T-cell (primary cell): ENCODE measurements at regions not wholly inside any gene's neighbourhood (a gene's known extent, or its start where the extent isn't known, plus 50 kb on each side); places are given as distances from the start of the nearest gene placed in this dataset.

Experiments used
- ATAC-seq, 4 experiments: fragments of 200-7000 bp in 3 of 4; fragments of 150-1000 bp in 1 of 4; cut with Tn5 transposase; replicated peaks in 1 of 4; 1 replicate in 3 of 4; 2 replicates in 1 of 4; pipeline ENCODE4 v1.10.0; 2021; ENCODE audit warnings: moderate library complexity in 3 of 4, mild to moderate bottlenecking in 2 of 4, moderate number of reproducible peaks in 1 of 4
- CTCF ChIA-PET, 2 donors: fragments of 300-600 bp; sonication (Branson Sonifier 250); formaldehyde crosslinking; loops; one replicate each; lab custom pipeline; 2022; ENCODE audit warnings: antibody characterized with exemption in 2 of 2; lab: Charles Lee
- POLR2A ChIA-PET, 2 donors: fragments of 300-600 bp; sonication (Branson Sonifier 250); formaldehyde crosslinking; loops; one replicate each; lab custom pipeline; 2022; ENCODE audit warnings: antibody characterized with exemption in 2 of 2; lab: Charles Lee
- DNase-seq, 35 experiments: peaks; one replicate each; pipeline versions ENCODE4 v3.0.0 to v3.0.0-alpha.2; 2013 to 2023
- H3K27ac ChIP-seq: one replicate; pipeline ENCODE4 v1.5.1; 2013; ENCODE audit warnings: low read length
- H3K27me3 ChIP-seq, 2 experiments: replicated peaks in 1 of 2; 1 replicate in 1 of 2; 2 replicates in 1 of 2; pipeline versions ENCODE4 v1.6.1 to v1.7.0; 2013; ENCODE audit warnings: low read length in 1 of 2, mixed read lengths in 1 of 2; ENCODE audit not compliant: control insufficient read depth in 2 of 2, insufficient read depth in 2 of 2; ENCODE audit errors: extremely low read depth in 1 of 2
- H3K36me3 ChIP-seq, 2 donors: 1 replicate in 1 of 2; 2 replicates in 1 of 2; pipeline versions ENCODE4 v1.6.1 to v1.7.0; 2013; ENCODE audit warnings: low read length in 1 of 2; ENCODE audit not compliant: control insufficient read depth in 2 of 2, insufficient read depth in 1 of 2; ENCODE audit errors: extremely low read depth in 1 of 2
- H3K4me1 ChIP-seq, 2 experiments: 1 replicate in 1 of 2; 2 replicates in 1 of 2; pipeline versions ENCODE4 v1.6.1 to v1.7.0; 2013; ENCODE audit warnings: low read length in 2 of 2, mixed read lengths in 1 of 2; ENCODE audit not compliant: insufficient read depth in 2 of 2, control insufficient read depth in 1 of 2; ENCODE audit errors: extremely low read depth in 1 of 2
- H3K4me3 ChIP-seq, 2 donors: 1 replicate in 1 of 2; 2 replicates in 1 of 2; pipeline versions ENCODE4 v1.5.1 to v1.7.0; 2013; ENCODE audit warnings: mild to moderate bottlenecking in 2 of 2, low read length in 1 of 2, moderate library complexity in 1 of 2; ENCODE audit not compliant: control insufficient read depth in 1 of 2; ENCODE audit errors: extremely low read depth in 1 of 2
- H3K9me3 ChIP-seq: 2 replicates; pipeline ENCODE4 v1.7.0; 2013
- H3K27ac Mint-ChIP-seq, 2 donors: one replicate each; pipeline ENCODE4 v1.8.0; 2020 to 2021; ENCODE audit warnings: mild to moderate bottlenecking in 2 of 2, mixed read lengths in 2 of 2
- H3K27me3 Mint-ChIP-seq, 2 donors: one replicate each; pipeline ENCODE4 v1.8.0; 2021 to 2022; ENCODE audit warnings: mixed read lengths in 2 of 2
- H3K36me3 Mint-ChIP-seq: one replicate; pipeline ENCODE4 v1.8.0; 2021; ENCODE audit warnings: mixed read lengths
- H3K4me1 Mint-ChIP-seq, 3 donors: one replicate each; pipeline ENCODE4 v1.8.0; 2020 to 2022; ENCODE audit warnings: mixed read lengths in 3 of 3, mild to moderate bottlenecking in 1 of 3
- H3K4me3 Mint-ChIP-seq, 3 donors: one replicate each; pipeline ENCODE4 v1.8.0; 2020 to 2022; ENCODE audit warnings: mild to moderate bottlenecking in 3 of 3, mixed read lengths in 3 of 3, moderate library complexity in 3 of 3
- H3K9me3 Mint-ChIP-seq, 3 donors: one replicate each; pipeline ENCODE4 v1.8.0; 2020 to 2022; ENCODE audit warnings: mixed read lengths in 3 of 3

- no peak overlapping the region for H3K4me3 Mint-ChIP-seq
- peaks cover 0 to 11% (median 3%) of the 10 kb centered on the region in 3 donors for H3K9me3 Mint-ChIP-seq
- H3K4me1 ChIP-seq, result no peaks in the 10 kb centered on the region
- peaks cover 3% of the 10 kb centered on the region for H3K9me3 ChIP-seq
- no peaks in the 10 kb centered on the region for H3K27me3 Mint-ChIP-seq
- H3K27ac Mint-ChIP-seq, result no peak overlapping the region
- H3K36me3 Mint-ChIP-seq, result peaks cover 6% of the 10 kb centered on the region
- no peaks in the 10 kb centered on the region for H3K27me3 ChIP-seq
- peaks cover 0 to 1% (median 0%) of the 10 kb centered on the region in 3 donors for H3K4me1 Mint-ChIP-seq
- POLR2A ChIA-PET, result no interaction called here
- H3K27ac ChIP-seq, result no peak overlapping the region
- CTCF ChIA-PET, result no interaction called here
- no peaks in the 10 kb centered on the region for H3K36me3 ChIP-seq
- ATAC-seq (no peak), DNase-seq (no peak)
- no peak overlapping the region for H3K4me3 ChIP-seq
These were observed 51.3 kb upstream of the KAT6B start for GRCh38 chr10:74775099-74775498.
